Keratinocyte (primary cell): ENCODE measurements at regions not wholly inside any gene's neighbourhood (a gene's known extent, or its start where the extent isn't known, plus 50 kb on each side); places are given as distances from the start of the nearest gene placed in this dataset.

Source experiments
- DNase-seq: peaks from one replicate; pipeline ENCODE4 v3.0.0-alpha.2; 2011; ENCODE audit warnings: low read depth, missing footprints, low spot score
- FAIRE-seq: peaks from 2 replicates; lab custom pipeline; 2011; peaks lifted over from hg19 to GRCh38; lab: Jason Lieb, UNC
- H2AFZ ChIP-seq: 2 replicates; pipeline ENCODE4 v1.6.0; 2012; ENCODE audit warnings: low read length, control low read depth, inconsistent platforms; ENCODE audit not compliant: control insufficient read depth
- H3K27ac ChIP-seq: 2 replicates; pipeline ENCODE4 v1.5.1; 2011; ENCODE audit warnings: low read length; ENCODE audit not compliant: control insufficient read depth, insufficient read depth
- H3K27me3 ChIP-seq: 3 replicates; pipeline ENCODE4 v1.6.0; 2011; ENCODE audit warnings: low read length; ENCODE audit not compliant: control insufficient read depth, insufficient read depth; ENCODE audit errors: extremely low read depth
- H3K36me3 ChIP-seq, 2 experiments: 2 replicates in 1 of 2; 3 replicates in 1 of 2; pipeline ENCODE4 v1.5.1; 2011; ENCODE audit warnings: low read length in 2 of 2, mild to moderate bottlenecking in 1 of 2; ENCODE audit not compliant: control insufficient read depth in 2 of 2, insufficient read depth in 2 of 2; ENCODE audit errors: extremely low read depth in 1 of 2
- H3K4me1 ChIP-seq: 3 replicates; pipeline ENCODE4 v1.5.1; 2011; ENCODE audit warnings: low read length; ENCODE audit not compliant: control insufficient read depth, insufficient read depth; ENCODE audit errors: extremely low read depth
- H3K4me2 ChIP-seq: 3 replicates; pipeline ENCODE4 v1.6.0; 2011; ENCODE audit warnings: low read depth, low read length; ENCODE audit not compliant: control insufficient read depth, insufficient read depth; ENCODE audit errors: extremely low read depth
- H3K4me3 ChIP-seq, 3 experiments: fragments of 200-600 bp in 1 of 3; sonication (generic) in 1 of 3; 2 replicates in 2 of 3; 3 replicates in 1 of 3; pipeline ENCODE4 v1.5.1; 2011 to 2016; ENCODE audit warnings: low read length in 3 of 3, mild to moderate bottlenecking in 3 of 3, control low read depth in 2 of 3, inconsistent platforms in 1 of 3, low read depth in 1 of 3, mixed read lengths in 1 of 3, mixed run types in 1 of 3, moderate library complexity in 1 of 3; ENCODE audit not compliant: control insufficient read depth in 2 of 3, insufficient read depth in 2 of 3; ENCODE audit errors: extremely low read depth in 1 of 3
- H3K79me2 ChIP-seq: 2 replicates; pipeline ENCODE4 v1.6.0; 2012; ENCODE audit warnings: low read length; ENCODE audit not compliant: control insufficient read depth, insufficient read depth
- H3K9ac ChIP-seq: 3 replicates; pipeline ENCODE4 v1.6.0; 2011; ENCODE audit warnings: low read length; ENCODE audit not compliant: control insufficient read depth, insufficient read depth; ENCODE audit errors: extremely low read depth
- H3K9me1 ChIP-seq: 3 replicates; pipeline ENCODE4 v1.6.0; 2011; ENCODE audit warnings: low read length; ENCODE audit not compliant: control insufficient read depth, insufficient read depth; ENCODE audit errors: extremely low read depth
- H3K9me3 ChIP-seq: 2 replicates; pipeline ENCODE4 v1.5.1; 2012; ENCODE audit warnings: low read depth, low read length; ENCODE audit not compliant: control insufficient read depth
- H4K20me1 ChIP-seq: 3 replicates; pipeline ENCODE4 v1.6.0; 2011; ENCODE audit warnings: low read length; ENCODE audit not compliant: control insufficient read depth, insufficient read depth; ENCODE audit errors: extremely low read depth
- EZH2 ChIP-seq: IDR thresholded peaks from one replicate; pipeline ENCODE4 v1.6.1; 2012; ENCODE audit warnings: inconsistent platforms, mild to moderate bottlenecking, low read length, moderate library complexity
- dilution Hi-C: fragments of 300-500 bp; cut with MboI; formaldehyde crosslinking; loops from one replicate; pipeline ENCODE4 v1.7.0; 2020; ENCODE audit warnings: low sequenced_read_pairs; ENCODE audit not compliant: extremely low pct_ligation_motif_present
- TF ChIP-seq, protein P1 (sequence below), 3 experiments: IDR thresholded peaks in 1 of 3; conservative IDR thresholded peaks in 1 of 3; optimal IDR thresholded peaks in 1 of 3; 2 replicates in 2 of 3; 3 replicates in 1 of 3; pipeline versions ENCODE3 to v1.5.1; 2011; ENCODE audit warnings: low read length in 3 of 3, mild to moderate bottlenecking in 3 of 3, moderate library complexity in 2 of 3, control low read depth in 1 of 3, inconsistent platforms in 1 of 3; ENCODE audit not compliant: insufficient read depth in 2 of 3; ENCODE audit errors: extremely low read depth in 1 of 3

- no peak overlapping the region for H3K27ac ChIP-seq
- H3K36me3 ChIP-seq = no peaks in the 10 kb centered on the region
- no peak overlapping the region for H2AFZ ChIP-seq
- FAIRE-seq = no peak
- H3K4me2 ChIP-seq = no peak overlapping the region
- no peak overlapping the region for H3K9ac ChIP-seq
- H3K79me2 ChIP-seq = no peaks in the 10 kb centered on the region
- H3K9me1 ChIP-seq = no peaks in the 10 kb centered on the region
- no peaks in the 10 kb centered on the region for H3K27me3 ChIP-seq
- no peak for DNase-seq
- no peaks in the 10 kb centered on the region for H4K20me1 ChIP-seq
- no peak overlapping the region for H3K4me3 ChIP-seq
- TF ChIP-seq EZH2 = no peak
- TF ChIP-seq, protein P1, sequence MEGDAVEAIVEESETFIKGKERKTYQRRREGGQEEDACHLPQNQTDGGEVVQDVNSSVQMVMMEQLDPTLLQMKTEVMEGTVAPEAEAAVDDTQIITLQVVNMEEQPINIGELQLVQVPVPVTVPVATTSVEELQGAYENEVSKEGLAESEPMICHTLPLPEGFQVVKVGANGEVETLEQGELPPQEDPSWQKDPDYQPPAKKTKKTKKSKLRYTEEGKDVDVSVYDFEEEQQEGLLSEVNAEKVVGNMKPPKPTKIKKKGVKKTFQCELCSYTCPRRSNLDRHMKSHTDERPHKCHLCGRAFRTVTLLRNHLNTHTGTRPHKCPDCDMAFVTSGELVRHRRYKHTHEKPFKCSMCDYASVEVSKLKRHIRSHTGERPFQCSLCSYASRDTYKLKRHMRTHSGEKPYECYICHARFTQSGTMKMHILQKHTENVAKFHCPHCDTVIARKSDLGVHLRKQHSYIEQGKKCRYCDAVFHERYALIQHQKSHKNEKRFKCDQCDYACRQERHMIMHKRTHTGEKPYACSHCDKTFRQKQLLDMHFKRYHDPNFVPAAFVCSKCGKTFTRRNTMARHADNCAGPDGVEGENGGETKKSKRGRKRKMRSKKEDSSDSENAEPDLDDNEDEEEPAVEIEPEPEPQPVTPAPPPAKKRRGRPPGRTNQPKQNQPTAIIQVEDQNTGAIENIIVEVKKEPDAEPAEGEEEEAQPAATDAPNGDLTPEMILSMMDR (optimal IDR thresholded peaks at IDR 0.05 in 1 of 3, IDR thresholded peaks at IDR 0.05 in 1 of 3, conservative IDR thresholded peaks at IDR 0.05 in 1 of 3; ENCODE audit: extremely low read depth in 1 of 3, insufficient read depth in 2 of 3, low read length in 3 of 3) = no peak
- no peaks in the 10 kb centered on the region for H3K4me1 ChIP-seq
- H3K9me3 ChIP-seq = no peaks in the 10 kb centered on the region
- dilution Hi-C loops = no loop called here
Observed at GRCh38 chr4:133559987-133560386, 410.9 kb downstream of the PCDH10 start.

DNA sequence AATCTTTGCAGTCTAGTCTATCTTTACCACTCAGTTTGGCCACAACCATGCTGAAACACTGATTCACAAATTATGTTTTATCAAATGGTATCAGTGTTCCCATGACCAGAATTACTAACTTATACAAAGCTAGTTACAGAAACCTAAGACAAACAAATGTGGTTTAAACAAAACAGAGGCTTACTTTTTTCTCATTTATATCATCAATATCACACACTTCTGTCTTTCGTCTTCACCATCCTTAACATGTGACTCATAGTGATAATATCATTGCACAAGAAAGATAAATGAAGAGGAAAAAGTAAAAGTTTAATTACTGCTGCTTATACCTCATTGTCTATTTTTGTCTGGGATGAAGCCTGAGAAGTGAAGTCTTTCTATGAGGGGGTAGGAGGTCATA is 406.6 kb downstream of the PCDH10 start:
- Histone ChIP-seq H3K27me3 (no peaks in the 10 kb centered on the region), H3K4me2 (no peak overlapping the region), H3K36me3 (no peaks in the 10 kb centered on the region), H3K4me3 (no peak overlapping the region), H3K27ac (no peak overlapping the region), H4K20me1 (no peaks in the 10 kb centered on the region), H2AFZ (no peak overlapping the region), H3K4me1 (no peaks in the 10 kb centered on the region), H3K9me3 (no peaks in the 10 kb centered on the region), H3K9me1 (no peaks in the 10 kb centered on the region), H3K79me2 (no peaks in the 10 kb centered on the region), H3K9ac (no peak overlapping the region)
- DNase-seq (no peak), FAIRE-seq (no peak)
- TF ChIP-seq, protein P1 (optimal IDR thresholded peaks at IDR 0.05 in 1 of 3, IDR thresholded peaks at IDR 0.05 in 1 of 3, conservative IDR thresholded peaks at IDR 0.05 in 1 of 3; ENCODE audit: extremely low read depth in 1 of 3, insufficient read depth in 2 of 3, low read length in 3 of 3) = no peak
- no peak for TF ChIP-seq EZH2
- dilution Hi-C loops = no loop called here
